Stimulated activated CD4-positive, alpha-beta T cell treated with anti-CD3 and anti-CD28 coated beads, Interleukin-1b, Interleukin-23, amount 100 ng/mL, for 48 hours (primary cell): ENCODE measurements at regions not wholly inside any gene's neighbourhood (a gene's known extent, or its start where the extent isn't known, plus 50 kb on each side); places are given as distances from the start of the nearest gene placed in this dataset.

Experiments used
- DNase-seq: peaks from one replicate; pipeline ENCODE4 v3.0.0-alpha.2; 2020

- DNase-seq, result no peak
Observed at GRCh38 chr2:134133622-134134312, 120.1 kb upstream of the MGAT5 start.

DNA sequence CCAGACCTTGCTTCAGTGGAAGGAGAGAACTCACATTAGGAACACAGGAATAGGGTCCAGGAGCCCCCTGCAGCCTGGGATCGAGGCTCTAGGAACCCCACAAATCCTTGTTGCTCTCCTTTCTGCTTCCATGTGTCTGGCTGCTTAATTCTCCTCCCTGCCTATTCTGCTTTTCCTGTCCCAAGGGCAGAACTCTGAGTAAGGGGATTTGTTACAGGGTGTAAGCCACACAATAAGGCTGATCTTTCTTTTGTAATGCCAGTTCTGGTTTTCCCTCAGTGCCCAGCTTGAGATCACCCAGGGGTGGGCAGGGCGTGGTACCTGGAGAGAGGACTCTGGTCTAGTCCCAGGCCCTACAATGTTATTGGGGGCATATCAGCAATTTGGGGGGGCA is 119.6 kb upstream of the MGAT5 start:
- no peak for DNase-seq

GRCh38 chr2:134134827-134135226 is 119.0 kb upstream of the MGAT5 start:
- no peak for DNase-seq

- no peak for DNase-seq
Observed at GRCh38 chr2:134135793-134136192, 118.1 kb upstream of the MGAT5 start.

DNA sequence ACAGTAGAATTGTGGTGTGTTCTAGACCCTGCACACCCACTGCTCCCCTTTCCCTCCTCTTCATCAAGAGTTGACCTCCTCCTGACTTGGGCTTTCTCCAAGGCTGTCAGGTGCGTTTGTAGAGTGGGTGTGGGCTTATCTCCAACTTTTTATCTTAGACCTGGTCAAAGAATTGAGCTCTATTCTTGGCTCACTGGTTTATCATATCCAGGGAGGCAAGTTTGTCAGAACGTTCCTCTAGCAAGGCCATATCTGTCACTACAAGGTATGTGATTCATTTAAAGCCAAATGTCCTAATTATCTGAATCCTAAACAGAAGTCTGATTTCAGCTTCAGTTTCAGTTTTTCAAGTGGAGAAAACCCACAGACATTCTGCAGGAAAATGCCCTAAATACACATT is 117.1 kb upstream of the MGAT5 start:
- DNase-seq, result no peak

- DNase-seq, result peak; percentile 11
Observed at GRCh38 chr2:134137182-134137611, 116.7 kb upstream of the MGAT5 start.

GRCh38 chr2:134138115-134138514 is 115.8 kb upstream of the MGAT5 start:
- DNase-seq, result no peak

GRCh38 chr2:134139611-134140010 is 114.3 kb upstream of the MGAT5 start:
- no peak for DNase-seq

DNA sequence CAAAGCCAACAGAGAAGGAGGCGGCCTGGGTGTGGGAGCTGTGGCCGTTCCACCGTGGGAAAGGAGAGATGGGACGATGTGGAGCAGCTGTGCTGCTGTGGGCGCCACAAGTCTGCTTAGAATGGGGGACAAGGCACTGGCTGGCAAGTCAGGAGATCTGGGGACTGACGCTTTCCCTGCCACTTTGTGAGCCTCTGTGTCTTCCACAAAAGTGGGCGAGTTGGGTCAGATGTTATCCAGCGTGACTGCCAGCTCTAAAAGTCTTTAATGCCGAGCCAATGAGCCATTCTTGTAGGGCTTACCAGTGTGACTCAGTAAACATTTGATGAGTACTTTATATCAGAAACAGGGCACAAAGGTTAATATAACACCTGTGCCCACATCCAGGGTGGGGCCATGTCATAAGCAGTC is 113.6 kb upstream of the MGAT5 start:
- no peak for DNase-seq

- no peak for DNase-seq
Observed at GRCh38 chr2:134141598-134142340, 112.1 kb upstream of the MGAT5 start.

- DNase-seq, result no peak
Observed at GRCh38 chr2:134142341-134142738, 111.5 kb upstream of the MGAT5 start.

DNA sequence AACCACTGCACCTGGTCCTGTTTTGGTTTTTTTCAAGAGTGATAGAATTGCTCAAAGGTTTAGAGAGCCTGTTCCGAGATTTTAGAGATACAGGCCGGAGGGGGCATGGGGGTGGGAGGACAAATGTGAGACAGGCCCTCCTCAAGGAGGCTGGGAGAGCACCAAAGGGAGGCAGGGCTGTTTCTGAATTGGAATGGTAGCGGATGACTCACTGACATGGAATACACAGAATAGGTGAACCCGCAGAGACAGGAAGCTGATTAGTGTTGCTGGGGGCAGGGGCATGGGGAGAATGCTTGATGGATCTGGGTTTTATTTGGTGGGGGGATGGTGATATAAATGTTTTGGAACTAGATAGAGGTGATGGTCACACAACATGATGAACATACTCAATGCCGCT is 111.0 kb upstream of the MGAT5 start:
- no peak for DNase-seq

GRCh38 chr2:134143568-134143967 is 110.3 kb upstream of the MGAT5 start:
- no peak for DNase-seq

GRCh38 chr2:134144081-134144596 is 109.7 kb upstream of the MGAT5 start:
- no peak for DNase-seq

DNA sequence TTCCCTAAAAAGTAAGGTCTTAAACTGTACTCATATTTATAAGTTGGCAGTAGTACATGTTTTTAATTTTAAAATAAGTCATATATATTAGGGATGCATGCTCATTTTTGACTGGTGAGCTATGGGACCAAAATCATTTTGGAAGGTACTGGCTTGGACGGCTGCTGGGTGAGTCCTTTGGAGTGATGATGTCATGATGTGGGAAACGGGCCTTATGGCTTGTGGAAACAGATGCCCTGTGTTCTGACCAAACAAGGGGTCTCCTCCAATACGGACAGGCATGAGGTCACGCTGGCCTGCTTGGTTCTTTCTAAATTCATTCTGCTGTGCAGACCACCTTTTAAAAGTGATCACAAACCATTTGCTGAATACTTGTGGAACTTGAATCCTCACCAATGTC is 109.2 kb upstream of the MGAT5 start:
- no peak for DNase-seq

DNA sequence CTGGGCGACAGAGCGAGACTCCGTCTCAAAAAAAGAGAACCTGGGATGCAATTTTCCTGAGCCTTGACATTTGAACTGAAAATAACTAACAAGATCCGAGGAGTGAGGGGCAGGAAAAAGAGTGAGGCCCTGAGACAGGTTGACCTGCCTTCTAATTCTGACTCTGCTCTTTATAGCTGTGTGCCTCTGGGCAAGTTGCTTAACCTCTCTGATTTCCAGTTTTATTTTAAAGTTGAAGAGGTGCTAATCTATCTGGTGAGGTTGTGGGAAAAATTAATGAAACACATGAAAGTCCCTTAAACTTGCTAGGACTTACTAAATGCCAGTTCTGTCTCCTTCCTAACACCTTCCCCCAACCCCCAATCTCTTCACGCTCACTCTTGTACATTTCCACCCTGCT is 108.4 kb upstream of the MGAT5 start:
- no peak for DNase-seq

- no peak for DNase-seq
Observed at GRCh38 chr2:134146161-134146560, 107.7 kb upstream of the MGAT5 start.

DNA sequence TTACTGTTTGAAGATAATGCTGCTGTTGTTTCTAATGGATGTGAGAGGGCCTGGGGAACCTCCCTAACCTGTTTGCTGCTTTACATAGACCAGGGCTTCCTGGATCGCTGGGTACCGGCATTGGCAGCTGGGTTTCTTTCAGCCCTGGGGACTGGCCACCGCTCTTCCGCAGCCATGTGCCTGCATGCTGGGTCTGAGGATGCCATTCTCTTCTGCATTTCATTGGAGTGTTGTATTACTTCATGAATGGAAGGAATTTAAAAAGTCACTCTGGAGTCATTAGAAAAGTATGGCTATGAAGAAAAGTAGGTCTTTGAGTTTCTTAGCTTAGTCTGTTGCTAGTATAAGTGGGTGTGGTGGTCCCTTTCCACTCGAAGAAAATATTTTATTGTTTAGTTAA is 107.3 kb upstream of the MGAT5 start:
- no peak for DNase-seq

DNA sequence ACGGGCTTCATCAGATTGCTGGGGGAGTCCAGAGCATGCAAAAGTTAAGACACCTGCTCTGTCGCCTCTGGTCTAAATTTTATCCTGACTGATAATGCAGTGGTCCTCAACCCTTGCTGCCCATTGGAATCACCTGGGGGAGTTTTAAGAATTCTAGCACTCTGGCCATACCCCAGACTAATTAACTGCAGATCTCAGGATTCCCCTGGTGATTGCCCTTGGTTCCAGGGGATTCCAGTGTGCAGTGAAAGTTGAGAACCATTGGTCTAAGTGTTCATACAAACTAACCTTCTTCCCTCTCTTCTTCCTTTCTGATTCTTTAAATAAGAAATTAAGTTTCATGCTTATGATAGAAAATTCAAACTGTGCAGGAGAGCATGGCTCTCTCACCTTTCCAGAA is 105.7 kb upstream of the MGAT5 start:
- no peak for DNase-seq

DNA sequence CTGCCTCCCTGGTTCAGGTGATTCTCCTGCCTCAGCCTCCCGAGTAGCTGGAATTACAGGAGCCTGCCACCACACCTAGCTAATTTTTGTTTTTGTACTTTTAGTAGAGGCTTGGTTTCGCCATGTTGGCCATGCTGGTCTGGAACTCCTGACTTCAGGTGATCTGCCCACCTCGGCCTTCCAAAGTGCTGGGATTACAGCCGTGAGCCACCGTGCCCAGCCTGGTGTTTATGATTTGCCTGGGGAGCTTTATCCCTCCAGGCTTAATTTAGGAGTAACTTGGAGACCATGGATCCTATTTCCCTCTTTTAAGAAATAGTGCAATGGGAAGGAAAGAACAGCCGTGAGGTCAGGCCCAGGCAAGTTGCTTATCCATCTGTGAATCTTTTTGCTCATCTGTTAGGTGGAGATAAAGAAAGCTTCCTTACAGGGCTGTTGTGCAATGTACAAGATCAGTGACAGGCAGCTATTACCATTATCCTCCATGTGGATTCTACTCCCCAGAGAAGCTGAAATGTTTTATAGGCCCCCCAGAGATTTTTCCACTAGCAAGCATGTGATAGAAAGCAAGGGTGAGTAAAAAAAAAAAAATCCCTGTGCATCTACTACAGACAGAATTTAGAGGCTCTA is 104.9 kb upstream of the MGAT5 start:
- no peak for DNase-seq

- DNase-seq, result no peak
Observed at GRCh38 chr2:134149904-134150303, 104.0 kb upstream of the MGAT5 start.

DNA sequence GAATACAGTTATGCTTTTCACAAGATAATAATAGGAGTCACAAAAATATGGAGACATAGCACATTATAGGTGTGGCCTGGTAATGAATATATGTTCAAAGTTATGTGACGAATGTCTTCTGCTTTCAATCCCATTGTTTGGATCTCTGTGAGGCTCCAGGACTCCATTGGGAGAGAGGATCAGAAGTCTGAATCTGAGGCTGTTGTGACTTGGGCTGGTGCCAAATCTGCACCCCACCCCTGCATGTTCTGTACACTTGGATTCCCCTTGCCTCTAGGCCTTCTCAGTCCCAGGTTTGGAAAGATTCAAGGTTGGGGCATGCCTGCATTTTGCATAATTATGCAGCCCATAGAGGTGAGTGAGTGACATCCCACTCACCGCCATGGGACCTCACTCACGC is 103.1 kb upstream of the MGAT5 start:
- no peak for DNase-seq

DNA sequence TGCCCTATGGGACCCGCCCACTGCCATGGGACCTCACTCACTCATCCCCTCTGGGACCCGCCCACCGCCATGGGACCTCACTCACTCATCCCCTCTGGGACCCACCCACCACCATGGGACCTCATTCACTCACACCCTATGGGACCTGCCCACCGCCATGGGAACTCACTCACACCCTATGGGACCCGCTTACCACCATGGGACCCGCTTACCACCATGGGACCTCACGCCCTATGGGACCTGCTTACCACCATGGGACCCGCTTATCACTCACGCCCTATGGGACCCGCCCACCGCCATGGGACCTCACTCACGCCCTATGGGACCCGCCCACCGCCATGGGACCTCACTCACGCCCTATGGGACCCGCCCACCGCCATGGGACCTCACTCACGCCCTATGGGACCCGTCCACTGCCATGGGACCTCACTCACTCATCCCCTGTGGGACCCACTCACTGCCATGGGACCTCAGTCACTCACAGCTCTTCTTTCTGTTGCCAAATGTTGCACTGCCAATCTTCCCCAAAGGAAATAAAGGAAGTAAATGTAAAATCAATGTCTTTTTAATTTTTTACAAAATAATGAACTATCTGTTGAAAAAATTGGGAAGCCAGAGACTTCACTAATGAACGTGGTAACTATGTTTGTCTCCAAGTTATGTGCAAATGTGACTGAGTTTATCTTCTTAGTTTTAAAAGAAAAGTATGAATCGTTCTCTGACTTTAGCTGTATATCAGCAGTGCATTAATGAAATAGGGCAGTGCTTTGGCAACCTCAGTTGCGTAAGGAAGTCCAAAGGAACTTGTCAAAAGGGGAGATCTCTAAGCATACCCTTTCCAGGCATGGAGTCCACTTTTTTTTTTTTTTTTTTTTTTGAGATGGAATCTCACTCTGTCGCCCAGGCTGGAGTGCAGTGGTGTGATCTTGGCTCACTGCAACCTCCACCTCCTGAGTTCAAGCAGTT is 101.5 kb upstream of the MGAT5 start:
- DNase-seq, result no peak
